NCI-H2227 (cell line): ENCODE measurements at regions not wholly inside any gene's neighbourhood (a gene's known extent, or its start where the extent isn't known, plus 50 kb on each side); places are given as distances from the start of the nearest gene placed in this dataset.
"Not testable (repeated sequence)": the region's sequence is repeated elsewhere in the genome, so short reads cannot be mapped to it uniquely, and the experiment has no call there.

ENCODE experiments used
- DNase-seq: peaks from one replicate; lab custom pipeline; 2025; ENCODE audit not compliant: unreplicated experiment; lab: John Stamatoyannopoulos, UW

GRCh38 chr2:65963303-65963702, 471.6 kb upstream of the MEIS1 start:
- not testable (repeated sequence) for DNase-seq

GRCh38 chr2:65960953-65961352, 474.0 kb upstream of the MEIS1 start:
- no peak for DNase-seq

- DNase-seq, result no peak
Measured at GRCh38 chr2:65957886-65958285, 477.0 kb upstream of the MEIS1 start.

GRCh38 chr2:65957454-65957853, 477.5 kb upstream of the MEIS1 start:
- DNase-seq, result no peak

- no peak for DNase-seq
Measured at GRCh38 chr2:65955259-65955658, 479.7 kb upstream of the MEIS1 start.

GRCh38 chr2:65952966-65953761, 481.8 kb upstream of the MEIS1 start:
- no peak for DNase-seq

- no peak for DNase-seq
Measured at GRCh38 chr2:65944213-65944612, 490.7 kb upstream of the MEIS1 start.

GRCh38 chr2:65943099-65943786, 491.7 kb upstream of the MEIS1 start:
- no peak for DNase-seq

GRCh38 chr2:65940856-65941255, 494.1 kb upstream of the MEIS1 start:
- no peak for DNase-seq

- DNase-seq, result no peak
Measured at GRCh38 chr2:65939687-65940086, 495.2 kb upstream of the MEIS1 start.

- DNase-seq, result no peak
Measured at GRCh38 chr2:65937379-65938160, 497.4 kb upstream of the MEIS1 start.

GRCh38 chr2:65934992-65935629, 499.8 kb upstream of the MEIS1 start:
- no peak for DNase-seq

- DNase-seq, result no peak
Measured at GRCh38 chr2:65932571-65932970, 500.2 kb upstream of the SPRED2 start.

- no peak for DNase-seq
Measured at GRCh38 chr2:65931056-65931455, 498.7 kb upstream of the SPRED2 start.

GRCh38 chr2:65930259-65930658, 497.9 kb upstream of the SPRED2 start:
- DNase-seq, result no peak

GRCh38 chr2:65929664-65930063, 497.3 kb upstream of the SPRED2 start:
- not testable (repeated sequence) for DNase-seq

GRCh38 chr2:65922794-65923193, 490.4 kb upstream of the SPRED2 start:
- DNase-seq, result no peak

- no peak for DNase-seq
Measured at GRCh38 chr2:65922030-65922429, 489.6 kb upstream of the SPRED2 start.

GRCh38 chr2:65921116-65921515, 488.7 kb upstream of the SPRED2 start:
- DNase-seq, result no peak

- DNase-seq, result no peak
Measured at GRCh38 chr2:65920659-65921058, 488.3 kb upstream of the SPRED2 start.

GRCh38 chr2:65919550-65920188, 487.3 kb upstream of the SPRED2 start:
- DNase-seq, result no peak
